DOHH2 (cell line): ENCODE measurements at regions not wholly inside any gene's neighbourhood (a gene's known extent, or its start where the extent isn't known, plus 50 kb on each side); places are given as distances from the start of the nearest gene placed in this dataset.
A peak's percentile ranks its signal among the peaks of the same experiment; 100 is the strongest.

Experiments
- H3F3A ChIP-seq: fragments of 200-600 bp; sonication (generic), shearing (Covaris generic); 2 replicates; pipeline ENCODE4 v1.6.0; 2016; ENCODE audit warnings: antibody characterized with exemption, mild to moderate bottlenecking; ENCODE audit not compliant: control insufficient read depth, insufficient read depth
- H3K27ac ChIP-seq: fragments of 200-600 bp; sonication (generic); 2 replicates; pipeline ENCODE4 v1.5.1; 2014; ENCODE audit warnings: low read depth, mild to moderate bottlenecking, low read length, moderate library complexity
- H3K27me3 ChIP-seq: fragments of 200-600 bp; sonication (generic); 2 replicates; pipeline ENCODE4 v1.6.1; 2014; ENCODE audit warnings: mild to moderate bottlenecking, low read length, mixed read lengths; ENCODE audit not compliant: control insufficient read depth
- H3K36me3 ChIP-seq: fragments of 200-600 bp; sonication (generic); 2 replicates; pipeline ENCODE4 v1.6.1; 2014; ENCODE audit warnings: mild to moderate bottlenecking, low read length, moderate library complexity, mixed read lengths; ENCODE audit not compliant: control insufficient read depth
- H3K4me1 ChIP-seq: fragments of 200-600 bp; sonication (generic); 2 replicates; pipeline ENCODE4 v1.6.1; 2014; ENCODE audit warnings: mild to moderate bottlenecking, low read length, mixed read lengths; ENCODE audit not compliant: control insufficient read depth
- H3K4me2 ChIP-seq: fragments of 200-600 bp; sonication (generic); 2 replicates; pipeline ENCODE4 v1.6.0; 2014; ENCODE audit warnings: mild to moderate bottlenecking, low read length, moderate library complexity
- H3K4me3 ChIP-seq: fragments of 200-600 bp; sonication (generic); 2 replicates; pipeline ENCODE4 v1.5.1; 2014; ENCODE audit warnings: mild to moderate bottlenecking, low read length, mixed read lengths
- H3K79me2 ChIP-seq: fragments of 200-600 bp; sonication (generic); 2 replicates; pipeline ENCODE4 v1.6.1; 2014; ENCODE audit warnings: mild to moderate bottlenecking, low read length, mixed read lengths; ENCODE audit not compliant: control insufficient read depth
- H3K9me2 ChIP-seq: fragments of 200-600 bp; sonication (generic); replicated peaks from 2 replicates; pipeline ENCODE4 v1.6.1; 2014; ENCODE audit warnings: mild to moderate bottlenecking, low read length, mixed read lengths; ENCODE audit not compliant: control insufficient read depth
- H3K9me3 ChIP-seq: fragments of 200-600 bp; sonication (generic); 2 replicates; pipeline ENCODE4 v1.6.1; 2014; ENCODE audit warnings: antibody characterized with exemption, low read length, mixed read lengths; ENCODE audit not compliant: control insufficient read depth, insufficient read depth
- H4K20me1 ChIP-seq: fragments of 200-600 bp; sonication (generic); 2 replicates; pipeline ENCODE4 v1.6.0; 2014; ENCODE audit warnings: low read depth, mild to moderate bottlenecking, antibody characterized with exemption, low read length, moderate library complexity; ENCODE audit not compliant: control insufficient read depth, insufficient read depth
- CTCF ChIP-seq: fragments of 200-600 bp; sonication (generic); IDR thresholded peaks from one replicate; pipeline ENCODE4 v1.5.1; 2014; ENCODE audit warnings: antibody characterized with exemption, mild to moderate bottlenecking, low read depth, low read length; ENCODE audit not compliant: poor library complexity, severe bottlenecking
- EZH2phosphoT487 ChIP-seq: fragments of 200-600 bp; sonication (generic); IDR thresholded peaks from 2 replicates; pipeline ENCODE4 v1.6.1; 2017; ENCODE audit warnings: borderline replicate concordance, mild to moderate bottlenecking, antibody characterized with exemption, low read length, moderate library complexity, mixed read lengths

GRCh38 chr13:73989244-73989843 lies 144.9 kb downstream of the KLF12 start:
- Histone ChIP-seq H3K9me3 (peaks cover 9% of the 10 kb centered on the region; the same call in 1 of the 2 replicates), H3K27me3 (no peaks in the 10 kb centered on the region), H3K36me3 (peaks cover 51% of the 10 kb centered on the region), H3K9me2 (no peaks in the 10 kb centered on the region), H4K20me1 (no peaks in the 10 kb centered on the region), H3K4me2 (peak overlapping the region; percentile 85), H3K27ac (peak overlapping the region; percentile 97), H3K4me3 (peak overlapping the region; percentile 62), H3F3A (peaks cover 72% of the 10 kb centered on the region), H3K79me2 (peaks cover 37% of the 10 kb centered on the region), H3K4me1 (peaks cover 81% of the 10 kb centered on the region)
- TF ChIP-seq EZH2phosphoT487 (no peak), CTCF (no peak)

- H4K20me1 ChIP-seq, result no peaks in the 10 kb centered on the region
- peaks cover 9% of the 10 kb centered on the region; the same call in 1 of the 2 replicates for H3K9me3 ChIP-seq
- H3K9me2 ChIP-seq, result no peaks in the 10 kb centered on the region
- H3K36me3 ChIP-seq, result peaks cover 48% of the 10 kb centered on the region
- H3K4me1 ChIP-seq, result peaks cover 72% of the 10 kb centered on the region
- peak overlapping the region; percentile 85 for H3K4me2 ChIP-seq
- H3K4me3 ChIP-seq, result peak overlapping the region; percentile 62
- H3K27ac ChIP-seq, result peak overlapping the region; percentile 97
- H3K27me3 ChIP-seq, result no peaks in the 10 kb centered on the region
- peaks cover 65% of the 10 kb centered on the region for H3F3A ChIP-seq
- peaks cover 29% of the 10 kb centered on the region for H3K79me2 ChIP-seq
- TF ChIP-seq CTCF, result no peak
- TF ChIP-seq EZH2phosphoT487, result no peak
Measured at GRCh38 chr13:73988461-73988860, 145.7 kb downstream of the KLF12 start.

- Histone ChIP-seq H3K79me2 (peaks cover 30% of the 10 kb centered on the region), H3F3A (peaks cover 56% of the 10 kb centered on the region), H3K27ac (peak overlapping the region; percentile 97), H3K36me3 (peaks cover 40% of the 10 kb centered on the region), H3K9me2 (no peaks in the 10 kb centered on the region), H3K4me1 (peaks cover 71% of the 10 kb centered on the region), H3K27me3 (no peaks in the 10 kb centered on the region), H3K4me2 (peak overlapping the region; percentile 85), H3K4me3 (peak overlapping the region; percentile 62; the same call in 1 of the 2 replicates), H4K20me1 (no peaks in the 10 kb centered on the region), H3K9me3 (peaks cover 9% of the 10 kb centered on the region; the same call in 1 of the 2 replicates)
- TF ChIP-seq EZH2phosphoT487 (no peak), CTCF (no peak)
Measured at GRCh38 chr13:73987618-73988017, 146.6 kb downstream of the KLF12 start.
